PC-3 (cell line): ENCODE measurements at regions not wholly inside any gene's neighbourhood (a gene's known extent, or its start where the extent isn't known, plus 50 kb on each side); places are given as distances from the start of the nearest gene placed in this dataset.

Experiments used
- ATAC-seq: fragments of 200-7000 bp; cut with Tn5 transposase; 2 replicates; pipeline ENCODE4 v1.9.1; 2020; ENCODE audit warnings: mild to moderate bottlenecking, moderate library complexity
- BruUV-seq: library from RNA; stranded (reverse); fragments of 400-500 nt; replicated peaks from 2 replicates; lab custom pipeline; 2021; lab: Mats Ljungman, UMichigan
- CTCF ChIA-PET: fragments of 300-600 bp; sonication (Branson Sonifier 250); formaldehyde crosslinking; loops from one replicate; lab custom pipeline; 2022; ENCODE audit warnings: antibody characterized with exemption; lab: Charles Lee
- POLR2A ChIA-PET: fragments of 300-600 bp; sonication (Branson Sonifier 250); formaldehyde crosslinking; loops from one replicate; lab custom pipeline; 2022; ENCODE audit warnings: antibody characterized with exemption; ENCODE audit not compliant: unreplicated experiment; lab: Charles Lee
- DNase-seq: peaks from one replicate; pipeline ENCODE4 v3.0.0-alpha.2; 2015
- H2AFZ ChIP-seq: fragments of 300-600 bp; sonication (generic); 2 replicates; pipeline ENCODE4 v1.6.0; 2016; ENCODE audit warnings: antibody characterized with exemption, low read length
- H3F3A ChIP-seq: fragments of 300-600 bp; sonication (generic); one replicate; pipeline ENCODE4 v1.6.0; 2017; ENCODE audit warnings: antibody characterized with exemption, low read length, control low read depth, mild to moderate bottlenecking; ENCODE audit not compliant: unreplicated experiment
- H3K27ac ChIP-seq: fragments of 300-600 bp; sonication (generic); 2 replicates; pipeline ENCODE4 v1.5.1; 2016; ENCODE audit warnings: mild to moderate bottlenecking, low read length
- H3K27me3 ChIP-seq: fragments of 300-600 bp; sonication (generic); 2 replicates; pipeline ENCODE4 v1.6.1; 2016; ENCODE audit warnings: low read length, mixed read lengths
- H3K36me3 ChIP-seq: fragments of 300-600 bp; sonication (generic); 2 replicates; pipeline ENCODE4 v1.6.1; 2016; ENCODE audit warnings: low read depth, mixed run types, low read length, mixed read lengths
- H3K4me1 ChIP-seq: fragments of 300-600 bp; sonication (generic); 2 replicates; pipeline ENCODE4 v1.5.1; 2016; ENCODE audit warnings: low read length; ENCODE audit not compliant: insufficient read depth
- H3K4me2 ChIP-seq: fragments of 300-600 bp; sonication (generic); 2 replicates; pipeline ENCODE4 v1.6.0; 2016; ENCODE audit warnings: low read length
- H3K4me3 ChIP-seq: fragments of 300-600 bp; sonication (generic); 2 replicates; pipeline ENCODE4 v1.5.1; 2016; ENCODE audit warnings: mild to moderate bottlenecking, low read length, mixed read lengths
- H3K79me2 ChIP-seq: fragments of 300-600 bp; sonication (generic); 2 replicates; pipeline ENCODE4 v1.6.1; 2017; ENCODE audit warnings: low read length, mixed read lengths
- H3K9ac ChIP-seq: fragments of 300-600 bp; sonication (generic); 2 replicates; pipeline ENCODE4 v1.6.0; 2016; ENCODE audit warnings: mild to moderate bottlenecking, low read length
- H3K9me2 ChIP-seq: fragments of 300-600 bp; sonication (generic); replicated peaks from 2 replicates; pipeline ENCODE4 v1.6.1; 2016; ENCODE audit warnings: mixed run types, low read length, mixed read lengths
- H3K9me3 ChIP-seq: fragments of 300-600 bp; sonication (generic); 2 replicates; pipeline ENCODE4 v1.6.1; 2016; ENCODE audit warnings: low read length, mixed read lengths
- H4K20me1 ChIP-seq: fragments of 300-600 bp; sonication (generic); 2 replicates; pipeline ENCODE4 v1.6.1; 2016; ENCODE audit warnings: low read length, mixed read lengths
- EZH2 ChIP-seq: fragments of 300-600 bp; sonication (generic); IDR thresholded peaks from one replicate; pipeline ENCODE4 v1.6.1; 2017; ENCODE audit warnings: antibody characterized with exemption, mild to moderate bottlenecking, low read length; ENCODE audit not compliant: unreplicated experiment
- EZH2phosphoT487 ChIP-seq: fragments of 300-600 bp; sonication (generic); IDR thresholded peaks from 2 replicates; pipeline ENCODE4 v1.6.1; 2018; ENCODE audit warnings: mild to moderate bottlenecking, antibody characterized with exemption, low read length, borderline replicate concordance
- intact Hi-C: fragments of 100-400 bp; cut with micrococcal nuclease; formaldehyde crosslinking; loops from 2 replicates; pipeline ENCODE4 v1.9.0; 2023
- TF ChIP-seq, protein P1 (sequence below): fragments of 300-600 bp; sonication (generic); conservative IDR thresholded peaks from 2 replicates; pipeline ENCODE4 v1.5.1; 2017; ENCODE audit warnings: antibody characterized with exemption, low read depth, mild to moderate bottlenecking, low read length

- Histone ChIP-seq H3F3A (no peaks in the 10 kb centered on the region), H3K4me3 (no peak overlapping the region), H3K9me2 (no peaks in the 10 kb centered on the region), H3K9me3 (peaks cover 15% of the 10 kb centered on the region; the same call in 1 of the 2 replicates), H4K20me1 (no peaks in the 10 kb centered on the region), H3K27me3 (no peaks in the 10 kb centered on the region), H3K4me1 (no peaks in the 10 kb centered on the region), H2AFZ (no peak overlapping the region), H3K9ac (no peak overlapping the region), H3K79me2 (no peaks in the 10 kb centered on the region), H3K27ac (no peak overlapping the region), H3K36me3 (no peaks in the 10 kb centered on the region), H3K4me2 (no peak overlapping the region)
- TF ChIP-seq EZH2phosphoT487 (no peak), EZH2 (no peak)
- TF ChIP-seq, protein P1, sequence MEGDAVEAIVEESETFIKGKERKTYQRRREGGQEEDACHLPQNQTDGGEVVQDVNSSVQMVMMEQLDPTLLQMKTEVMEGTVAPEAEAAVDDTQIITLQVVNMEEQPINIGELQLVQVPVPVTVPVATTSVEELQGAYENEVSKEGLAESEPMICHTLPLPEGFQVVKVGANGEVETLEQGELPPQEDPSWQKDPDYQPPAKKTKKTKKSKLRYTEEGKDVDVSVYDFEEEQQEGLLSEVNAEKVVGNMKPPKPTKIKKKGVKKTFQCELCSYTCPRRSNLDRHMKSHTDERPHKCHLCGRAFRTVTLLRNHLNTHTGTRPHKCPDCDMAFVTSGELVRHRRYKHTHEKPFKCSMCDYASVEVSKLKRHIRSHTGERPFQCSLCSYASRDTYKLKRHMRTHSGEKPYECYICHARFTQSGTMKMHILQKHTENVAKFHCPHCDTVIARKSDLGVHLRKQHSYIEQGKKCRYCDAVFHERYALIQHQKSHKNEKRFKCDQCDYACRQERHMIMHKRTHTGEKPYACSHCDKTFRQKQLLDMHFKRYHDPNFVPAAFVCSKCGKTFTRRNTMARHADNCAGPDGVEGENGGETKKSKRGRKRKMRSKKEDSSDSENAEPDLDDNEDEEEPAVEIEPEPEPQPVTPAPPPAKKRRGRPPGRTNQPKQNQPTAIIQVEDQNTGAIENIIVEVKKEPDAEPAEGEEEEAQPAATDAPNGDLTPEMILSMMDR, result no peak
- intact Hi-C loops, result no loop called here
- DNase-seq, result no peak
- CTCF ChIA-PET, result interaction anchor here (0.6 kb wide), 1 partner anchor 172 kb away, joined by 3 read pairs; no protein-coding TSS in a partner anchor
- no TSS peak for BruUV-seq
- no peak for ATAC-seq
- POLR2A ChIA-PET, result no interaction called here
Observed at GRCh38 chr18:29608982-29609381, 1432.1 kb upstream of the CDH2 start.

GRCh38 chr18:29605365-29605764, 1428.4 kb upstream of the CDH2 start:
- no peak overlapping the region for H3K4me3 ChIP-seq
- H3K79me2 ChIP-seq, result no peaks in the 10 kb centered on the region
- H3K4me1 ChIP-seq, result no peaks in the 10 kb centered on the region
- H4K20me1 ChIP-seq, result no peaks in the 10 kb centered on the region
- ATAC-seq (no peak), DNase-seq (no peak)
- CTCF ChIA-PET, result no interaction called here
- no peaks in the 10 kb centered on the region for H3K36me3 ChIP-seq
- POLR2A ChIA-PET, result no interaction called here
- H2AFZ ChIP-seq, result no peak overlapping the region
- intact Hi-C loops, result no loop called here
- peaks cover 15% of the 10 kb centered on the region; the same call in 1 of the 2 replicates for H3K9me3 ChIP-seq
- no peaks in the 10 kb centered on the region for H3F3A ChIP-seq
- no peaks in the 10 kb centered on the region for H3K27me3 ChIP-seq
- H3K27ac ChIP-seq, result no peak overlapping the region
- H3K9ac ChIP-seq, result no peak overlapping the region
- BruUV-seq, result no TSS peak
- H3K9me2 ChIP-seq, result no peaks in the 10 kb centered on the region
- no peak for TF ChIP-seq EZH2phosphoT487
- no peak overlapping the region for H3K4me2 ChIP-seq

DNA sequence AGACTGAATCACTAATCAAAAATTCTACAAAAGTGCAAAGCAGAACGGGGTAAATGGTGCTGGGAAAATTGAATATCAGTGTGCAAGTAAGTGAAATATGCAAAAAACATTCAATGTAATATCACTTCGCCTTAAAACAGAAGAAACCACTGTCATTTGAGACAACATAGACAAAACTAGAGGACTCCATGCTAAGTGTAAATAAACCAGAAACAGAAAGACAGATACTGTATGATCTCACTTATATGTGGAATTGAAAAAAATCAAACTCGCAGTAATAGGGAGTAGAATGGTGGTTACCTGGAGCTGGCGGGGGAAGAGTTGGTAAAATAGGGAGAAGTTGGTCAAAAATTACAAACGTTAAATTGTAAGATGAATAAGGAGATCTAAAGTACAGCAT, 1420.0 kb upstream of the CDH2 start:
- DNase-seq (no peak), ATAC-seq (no peak)
- ChIA-PET POLR2A (no interaction called here), CTCF (no interaction called here)
- no peak overlapping the region for H3K4me2 ChIP-seq
- H3K9me2 ChIP-seq, result no peaks in the 10 kb centered on the region
- no peak overlapping the region for H3K4me3 ChIP-seq
- no peaks in the 10 kb centered on the region for H3K79me2 ChIP-seq
- H4K20me1 ChIP-seq, result no peaks in the 10 kb centered on the region
- no TSS peak for BruUV-seq
- H3K36me3 ChIP-seq, result no peaks in the 10 kb centered on the region
- H3K9me3 ChIP-seq, result no peaks in the 10 kb centered on the region
- H3F3A ChIP-seq, result no peaks in the 10 kb centered on the region
- no peak overlapping the region for H2AFZ ChIP-seq
- no peak overlapping the region for H3K27ac ChIP-seq
- H3K27me3 ChIP-seq, result no peaks in the 10 kb centered on the region
- no peak overlapping the region for H3K9ac ChIP-seq
- H3K4me1 ChIP-seq, result no peaks in the 10 kb centered on the region
- TF ChIP-seq EZH2, result no peak
- TF ChIP-seq, protein P1, result no peak
- no peak for TF ChIP-seq EZH2phosphoT487
- intact Hi-C loops, result no loop called here
